ENCODE measurements at regions not wholly inside any gene's neighbourhood (a gene's known extent, or its start where the extent isn't known, plus 50 kb on each side); places are given as distances from the start of the nearest gene placed in this dataset.

GRCh38 chr1:106861110-106861509 is 195.4 kb upstream of the PRMT6 start:
- TF ChIP-seq EZH2 (IDR thresholded peaks at IDR 0.05; ENCODE audit: low read depth) (no peak), CTCF (conservative IDR thresholded peaks at IDR 0.05) (no peak)

Measured in PC-9 (cell line).